ENCODE measurements at regions not wholly inside any gene's neighbourhood (a gene's known extent, or its start where the extent isn't known, plus 50 kb on each side); places are given as distances from the start of the nearest gene placed in this dataset.

- Mint-ChIP-seq H3K27me3 (no peaks in the 10 kb centered on the region), H3K36me3 (no peaks in the 10 kb centered on the region), H3K4me1 (no peaks in the 10 kb centered on the region), H3K9me3 (peaks cover 0 to 9% (median 2%) of the 10 kb centered on the region in 7 donors), H3K27ac (no peak overlapping the region), H3K4me3 (no peak overlapping the region)
- ATAC-seq (ENCODE audit: low read depth in 2 of 2) (no peak), DNase-seq (no peak)
- Histone ChIP-seq H3K27me3 (ENCODE audit: control insufficient read depth, insufficient read depth, low read length) (no peaks in the 10 kb centered on the region), H3K9me3 (ENCODE audit: control insufficient read depth in 2 of 2, low read length in 2 of 2) (no peaks in the 10 kb centered on the region), H3K4me3 (ENCODE audit: low read depth, low read length) (no peak overlapping the region), H3K36me3 (ENCODE audit: control insufficient read depth, insufficient read depth, low read length) (no peaks in the 10 kb centered on the region), H3K4me1 (ENCODE audit: control insufficient read depth, insufficient read depth, low read length, poor library complexity, severe bottlenecking) (no peaks in the 10 kb centered on the region), H3K27ac (ENCODE audit: insufficient read depth, low read length, poor library complexity, severe bottlenecking) (no peak overlapping the region)
Measured at GRCh38 chr20:16191496-16191895, 381.8 kb downstream of the KIF16B start.

GRCh38 chr20:16189371-16189770 is 383.9 kb downstream of the KIF16B start:
- Histone ChIP-seq H3K27ac (ENCODE audit: insufficient read depth, low read length, poor library complexity, severe bottlenecking) (no peak overlapping the region), H3K27me3 (ENCODE audit: control insufficient read depth, insufficient read depth, low read length) (no peaks in the 10 kb centered on the region), H3K36me3 (ENCODE audit: control insufficient read depth, insufficient read depth, low read length) (no peaks in the 10 kb centered on the region), H3K4me3 (ENCODE audit: low read depth, low read length) (no peak overlapping the region), H3K4me1 (ENCODE audit: control insufficient read depth, insufficient read depth, low read length, poor library complexity, severe bottlenecking) (no peaks in the 10 kb centered on the region), H3K9me3 (ENCODE audit: control insufficient read depth in 2 of 2, low read length in 2 of 2) (no peaks in the 10 kb centered on the region)
- DNase-seq (no peak), ATAC-seq (ENCODE audit: low read depth in 2 of 2) (no peak)
- H3K27me3 Mint-ChIP-seq, result no peaks in the 10 kb centered on the region
- H3K36me3 Mint-ChIP-seq, result no peaks in the 10 kb centered on the region
- H3K4me1 Mint-ChIP-seq, result no peaks in the 10 kb centered on the region
- no peak overlapping the region for H3K27ac Mint-ChIP-seq
- peaks cover 0 to 10% (median 2%) of the 10 kb centered on the region in 7 donors for H3K9me3 Mint-ChIP-seq
- no peak overlapping the region for H3K4me3 Mint-ChIP-seq

- Histone ChIP-seq H3K4me3 (ENCODE audit: low read depth, low read length) (no peak overlapping the region), H3K4me1 (ENCODE audit: control insufficient read depth, insufficient read depth, low read length, poor library complexity, severe bottlenecking) (no peaks in the 10 kb centered on the region), H3K36me3 (ENCODE audit: control insufficient read depth, insufficient read depth, low read length) (no peaks in the 10 kb centered on the region), H3K27ac (ENCODE audit: insufficient read depth, low read length, poor library complexity, severe bottlenecking) (no peak overlapping the region), H3K27me3 (ENCODE audit: control insufficient read depth, insufficient read depth, low read length) (no peaks in the 10 kb centered on the region), H3K9me3 (ENCODE audit: control insufficient read depth in 2 of 2, low read length in 2 of 2) (no peaks in the 10 kb centered on the region)
- peaks cover 0 to 11% (median 3%) of the 10 kb centered on the region in 7 donors for H3K9me3 Mint-ChIP-seq
- no peak overlapping the region for H3K4me3 Mint-ChIP-seq
- no peaks in the 10 kb centered on the region for H3K36me3 Mint-ChIP-seq
- no peak for ATAC-seq (ENCODE audit: low read depth in 2 of 2)
- no peaks in the 10 kb centered on the region for H3K4me1 Mint-ChIP-seq
- no peak for DNase-seq
- no peaks in the 10 kb centered on the region for H3K27me3 Mint-ChIP-seq
- H3K27ac Mint-ChIP-seq, result no peak overlapping the region
Measured at GRCh38 chr20:16187956-16188616, 385.2 kb downstream of the KIF16B start.

- Mint-ChIP-seq H3K4me1 (no peaks in the 10 kb centered on the region), H3K36me3 (no peaks in the 10 kb centered on the region), H3K9me3 (peaks cover 0 to 15% (median 6%) of the 10 kb centered on the region in 7 donors), H3K27me3 (no peaks in the 10 kb centered on the region), H3K27ac (no peak overlapping the region), H3K4me3 (no peak overlapping the region)
- Histone ChIP-seq H3K4me1 (ENCODE audit: control insufficient read depth, insufficient read depth, low read length, poor library complexity, severe bottlenecking) (no peaks in the 10 kb centered on the region), H3K27ac (ENCODE audit: insufficient read depth, low read length, poor library complexity, severe bottlenecking) (no peak overlapping the region), H3K36me3 (ENCODE audit: control insufficient read depth, insufficient read depth, low read length) (no peaks in the 10 kb centered on the region), H3K4me3 (ENCODE audit: low read depth, low read length) (no peak overlapping the region), H3K27me3 (ENCODE audit: control insufficient read depth, insufficient read depth, low read length) (no peaks in the 10 kb centered on the region), H3K9me3 (ENCODE audit: control insufficient read depth in 2 of 2, low read length in 2 of 2) (no peaks in the 10 kb centered on the region)
- ATAC-seq (ENCODE audit: low read depth in 2 of 2), result no peak
- no peak for DNase-seq
Measured at GRCh38 chr20:16179919-16180318, 393.3 kb downstream of the KIF16B start.

GRCh38 chr20:16179371-16179770 is 393.9 kb downstream of the KIF16B start:
- Histone ChIP-seq H3K4me1 (ENCODE audit: control insufficient read depth, insufficient read depth, low read length, poor library complexity, severe bottlenecking) (no peaks in the 10 kb centered on the region), H3K27ac (ENCODE audit: insufficient read depth, low read length, poor library complexity, severe bottlenecking) (no peak overlapping the region), H3K27me3 (ENCODE audit: control insufficient read depth, insufficient read depth, low read length) (no peaks in the 10 kb centered on the region), H3K4me3 (ENCODE audit: low read depth, low read length) (no peak overlapping the region), H3K9me3 (ENCODE audit: control insufficient read depth in 2 of 2, low read length in 2 of 2) (no peaks in the 10 kb centered on the region), H3K36me3 (ENCODE audit: control insufficient read depth, insufficient read depth, low read length) (no peaks in the 10 kb centered on the region)
- H3K27ac Mint-ChIP-seq, result no peak overlapping the region
- no peaks in the 10 kb centered on the region for H3K4me1 Mint-ChIP-seq
- H3K27me3 Mint-ChIP-seq, result no peaks in the 10 kb centered on the region
- DNase-seq, result no peak
- no peaks in the 10 kb centered on the region for H3K36me3 Mint-ChIP-seq
- peaks cover 0 to 15% (median 6%) of the 10 kb centered on the region in 7 donors for H3K9me3 Mint-ChIP-seq
- H3K4me3 Mint-ChIP-seq, result no peak overlapping the region
- no peak for ATAC-seq (ENCODE audit: low read depth in 2 of 2)

GRCh38 chr20:16178546-16179135 is 394.6 kb downstream of the KIF16B start:
- Histone ChIP-seq H3K4me3 (ENCODE audit: low read depth, low read length) (no peak overlapping the region), H3K4me1 (ENCODE audit: control insufficient read depth, insufficient read depth, low read length, poor library complexity, severe bottlenecking) (no peaks in the 10 kb centered on the region), H3K27ac (ENCODE audit: insufficient read depth, low read length, poor library complexity, severe bottlenecking) (no peak overlapping the region), H3K36me3 (ENCODE audit: control insufficient read depth, insufficient read depth, low read length) (no peaks in the 10 kb centered on the region), H3K9me3 (ENCODE audit: control insufficient read depth in 2 of 2, low read length in 2 of 2) (no peaks in the 10 kb centered on the region), H3K27me3 (ENCODE audit: control insufficient read depth, insufficient read depth, low read length) (no peaks in the 10 kb centered on the region)
- Mint-ChIP-seq H3K4me1 (no peaks in the 10 kb centered on the region), H3K27me3 (no peaks in the 10 kb centered on the region), H3K27ac (no peak overlapping the region), H3K9me3 (peaks cover 0 to 14% (median 6%) of the 10 kb centered on the region in 7 donors), H3K36me3 (no peaks in the 10 kb centered on the region), H3K4me3 (no peak overlapping the region)
- DNase-seq (no peak), ATAC-seq (ENCODE audit: low read depth in 2 of 2) (no peak)

- Histone ChIP-seq H3K4me1 (ENCODE audit: control insufficient read depth, insufficient read depth, low read length, poor library complexity, severe bottlenecking) (no peaks in the 10 kb centered on the region), H3K27ac (ENCODE audit: insufficient read depth, low read length, poor library complexity, severe bottlenecking) (no peak overlapping the region), H3K4me3 (ENCODE audit: low read depth, low read length) (no peak overlapping the region), H3K27me3 (ENCODE audit: control insufficient read depth, insufficient read depth, low read length) (no peaks in the 10 kb centered on the region), H3K9me3 (ENCODE audit: control insufficient read depth in 2 of 2, low read length in 2 of 2) (no peaks in the 10 kb centered on the region), H3K36me3 (ENCODE audit: control insufficient read depth, insufficient read depth, low read length) (no peaks in the 10 kb centered on the region)
- ATAC-seq (ENCODE audit: low read depth in 2 of 2) (no peak), DNase-seq (no peak)
- Mint-ChIP-seq H3K9me3 (peaks cover 0 to 9% (median 5%) of the 10 kb centered on the region in 7 donors), H3K36me3 (no peaks in the 10 kb centered on the region), H3K4me3 (no peak overlapping the region), H3K27me3 (no peaks in the 10 kb centered on the region), H3K4me1 (no peaks in the 10 kb centered on the region), H3K27ac (no peak overlapping the region)
Measured at GRCh38 chr20:16175322-16175961, 397.8 kb downstream of the KIF16B start.

GRCh38 chr20:16174311-16174710 is 398.9 kb downstream of the KIF16B start:
- no peaks in the 10 kb centered on the region for H3K4me1 ChIP-seq (ENCODE audit: control insufficient read depth, insufficient read depth, low read length, poor library complexity, severe bottlenecking)
- no peaks in the 10 kb centered on the region for H3K9me3 ChIP-seq (ENCODE audit: control insufficient read depth in 2 of 2, low read length in 2 of 2)
- Mint-ChIP-seq H3K9me3 (peaks cover under 1 to 10% (median 5%) of the 10 kb centered on the region in 7 donors), H3K4me1 (no peaks in the 10 kb centered on the region), H3K36me3 (no peaks in the 10 kb centered on the region), H3K4me3 (no peak overlapping the region), H3K27ac (no peak overlapping the region), H3K27me3 (no peaks in the 10 kb centered on the region)
- no peaks in the 10 kb centered on the region for H3K36me3 ChIP-seq (ENCODE audit: control insufficient read depth, insufficient read depth, low read length)
- no peak for ATAC-seq (ENCODE audit: low read depth in 2 of 2)
- H3K4me3 ChIP-seq (ENCODE audit: low read depth, low read length), result no peak overlapping the region
- DNase-seq, result no peak
- H3K27ac ChIP-seq (ENCODE audit: insufficient read depth, low read length, poor library complexity, severe bottlenecking), result no peak overlapping the region
- H3K27me3 ChIP-seq (ENCODE audit: control insufficient read depth, insufficient read depth, low read length), result no peaks in the 10 kb centered on the region
